Effector memory CD4-positive, alpha-beta T cell (primary cell): ENCODE measurements at regions not wholly inside any gene's neighbourhood (a gene's known extent, or its start where the extent isn't known, plus 50 kb on each side); places are given as distances from the start of the nearest gene placed in this dataset.

Experiments used
- DNase-seq, 3 donors: peaks; one replicate each; pipeline ENCODE4 v3.0.0-alpha.2; 2020
- H3K27ac ChIP-seq: 2 replicates; pipeline ENCODE4 v1.7.0; 2013; ENCODE audit warnings: mild to moderate bottlenecking, low read length, moderate library complexity; ENCODE audit not compliant: insufficient read depth, poor library complexity, severe bottlenecking
- H3K27me3 ChIP-seq: replicated peaks from 2 replicates; pipeline ENCODE4 v1.7.0; 2013; ENCODE audit warnings: mild to moderate bottlenecking, low read length; ENCODE audit not compliant: insufficient read depth, control insufficient read depth, poor library complexity, severe bottlenecking
- H3K36me3 ChIP-seq: 2 replicates; pipeline ENCODE4 v1.7.0; 2013; ENCODE audit warnings: mild to moderate bottlenecking, low read length, moderate library complexity; ENCODE audit not compliant: control insufficient read depth, insufficient read depth
- H3K4me1 ChIP-seq: 2 replicates; pipeline ENCODE4 v1.7.0; 2013; ENCODE audit warnings: low read length, mild to moderate bottlenecking; ENCODE audit not compliant: control insufficient read depth, insufficient read depth, poor library complexity, severe bottlenecking
- H3K4me3 ChIP-seq: 2 replicates; pipeline ENCODE4 v1.7.0; 2013; ENCODE audit warnings: low read length, low read depth, mild to moderate bottlenecking; ENCODE audit not compliant: insufficient read depth, poor library complexity, severe bottlenecking
- H3K9me3 ChIP-seq: 2 replicates; pipeline ENCODE4 v1.7.0; 2013; ENCODE audit warnings: mild to moderate bottlenecking, low read length, moderate library complexity; ENCODE audit not compliant: control insufficient read depth

DNA sequence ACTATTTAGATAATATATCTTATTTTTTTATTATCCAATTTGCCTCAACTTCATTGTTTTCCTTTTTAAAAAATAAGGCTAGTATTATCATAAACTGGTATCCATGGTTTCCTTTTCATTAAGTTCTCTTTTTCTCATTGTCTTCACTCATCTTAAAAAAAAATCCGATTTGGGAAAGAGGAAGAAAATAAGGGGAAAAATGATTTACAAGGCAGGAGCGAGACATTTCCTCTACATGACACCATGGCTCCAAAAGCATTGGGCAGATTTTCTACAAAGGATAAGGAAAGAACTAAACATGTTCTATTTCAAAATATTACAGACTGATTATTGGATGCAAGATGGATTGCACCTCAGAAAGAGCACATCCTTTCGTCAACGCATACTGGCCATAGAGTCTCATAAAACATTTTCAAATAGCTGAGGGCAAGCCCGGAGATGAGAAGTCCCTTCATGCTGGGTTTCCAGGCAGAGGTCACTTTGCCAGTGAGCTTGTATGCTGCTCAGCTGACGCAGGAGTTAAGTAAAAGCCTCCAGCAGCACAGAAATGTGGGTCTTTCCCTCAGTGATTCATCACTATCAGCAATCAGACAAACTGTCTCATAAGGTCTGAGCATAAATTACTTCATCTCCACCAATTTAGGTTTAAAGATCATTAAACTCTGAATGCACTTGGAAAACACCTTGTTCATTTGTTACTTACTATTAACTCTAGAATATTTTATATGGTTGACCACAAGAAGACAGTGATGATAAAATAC is 129.0 kb upstream of the TNFAIP3 start:
- no peaks in the 10 kb centered on the region for H3K27me3 ChIP-seq
- peaks cover 11% of the 10 kb centered on the region for H3K4me1 ChIP-seq
- H3K4me3 ChIP-seq, result no peak overlapping the region
- no peaks in the 10 kb centered on the region for H3K36me3 ChIP-seq
- H3K9me3 ChIP-seq, result no peaks in the 10 kb centered on the region
- no peak overlapping the region for H3K27ac ChIP-seq
- DNase-seq, result no peak

DNA sequence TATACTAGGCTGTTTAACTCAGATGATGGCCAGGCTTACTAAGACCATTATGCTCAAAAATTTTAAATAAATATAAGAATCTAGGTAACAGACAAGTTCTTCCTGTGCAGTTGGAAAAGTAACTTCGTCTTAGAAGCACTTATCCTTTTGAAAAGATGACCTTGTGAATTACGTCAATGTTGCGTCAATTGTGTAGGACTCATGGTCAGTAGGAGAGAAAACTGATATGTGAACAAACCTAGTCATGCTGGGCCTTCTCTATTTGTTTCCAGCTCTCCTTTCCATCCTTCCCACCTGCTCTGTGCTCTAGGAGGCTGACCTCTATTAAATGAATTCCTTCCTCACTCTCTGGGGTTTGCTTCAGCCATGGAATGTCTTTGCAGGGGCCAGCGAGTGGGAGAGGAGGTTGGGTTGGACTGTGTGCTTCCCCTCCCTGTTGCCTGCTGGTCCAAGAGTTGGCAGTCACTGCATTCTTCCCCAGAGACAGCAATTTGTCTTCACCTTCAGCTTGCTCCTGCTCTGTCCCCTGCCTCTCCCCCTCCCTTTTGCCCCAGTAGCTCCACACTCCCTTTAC is 128.0 kb upstream of the TNFAIP3 start:
- H3K9me3 ChIP-seq, result no peaks in the 10 kb centered on the region
- H3K27me3 ChIP-seq, result no peaks in the 10 kb centered on the region
- no peak overlapping the region for H3K27ac ChIP-seq
- no peaks in the 10 kb centered on the region for H3K36me3 ChIP-seq
- DNase-seq, result no peak
- H3K4me3 ChIP-seq, result no peak overlapping the region
- peaks cover 11% of the 10 kb centered on the region for H3K4me1 ChIP-seq

DNA sequence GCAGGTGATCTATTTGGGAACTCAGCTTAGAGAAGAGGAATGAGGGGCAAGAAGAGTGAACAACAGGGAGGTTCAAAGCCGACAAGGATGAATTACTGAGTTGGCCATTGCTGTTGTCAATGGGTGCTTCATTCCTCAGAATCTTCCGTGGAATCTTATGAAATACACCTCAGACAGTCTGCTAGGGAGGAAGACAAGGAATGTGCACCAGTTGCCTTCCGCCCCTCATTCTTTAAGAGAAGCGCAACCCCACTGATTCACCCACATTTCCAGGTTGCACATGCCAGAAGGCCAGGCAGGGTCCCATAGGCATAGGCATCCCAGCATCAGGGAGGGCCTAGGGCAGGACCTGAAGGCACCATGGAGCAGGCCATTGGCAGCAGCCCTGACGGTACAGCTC is 127.5 kb upstream of the TNFAIP3 start:
- no peaks in the 10 kb centered on the region for H3K27me3 ChIP-seq
- peaks cover 11% of the 10 kb centered on the region for H3K4me1 ChIP-seq
- H3K9me3 ChIP-seq, result no peaks in the 10 kb centered on the region
- no peaks in the 10 kb centered on the region for H3K36me3 ChIP-seq
- DNase-seq, result no peak
- H3K27ac ChIP-seq, result no peak overlapping the region
- H3K4me3 ChIP-seq, result no peak overlapping the region

- no peaks in the 10 kb centered on the region for H3K9me3 ChIP-seq
- no peak overlapping the region for H3K4me3 ChIP-seq
- no peak overlapping the region for H3K27ac ChIP-seq
- H3K4me1 ChIP-seq, result peaks cover 11% of the 10 kb centered on the region
- no peaks in the 10 kb centered on the region for H3K36me3 ChIP-seq
- no peak for DNase-seq
- H3K27me3 ChIP-seq, result no peaks in the 10 kb centered on the region
Measured at GRCh38 chr6:137740091-137740755, 126.8 kb upstream of the TNFAIP3 start.

- Histone ChIP-seq H3K27me3 (no peaks in the 10 kb centered on the region), H3K36me3 (no peaks in the 10 kb centered on the region), H3K4me3 (no peak overlapping the region), H3K4me1 (peaks cover 6% of the 10 kb centered on the region), H3K9me3 (no peaks in the 10 kb centered on the region), H3K27ac (no peak overlapping the region)
- DNase-seq, result no peak
Measured at GRCh38 chr6:137740967-137741761, 125.9 kb upstream of the TNFAIP3 start.

DNA sequence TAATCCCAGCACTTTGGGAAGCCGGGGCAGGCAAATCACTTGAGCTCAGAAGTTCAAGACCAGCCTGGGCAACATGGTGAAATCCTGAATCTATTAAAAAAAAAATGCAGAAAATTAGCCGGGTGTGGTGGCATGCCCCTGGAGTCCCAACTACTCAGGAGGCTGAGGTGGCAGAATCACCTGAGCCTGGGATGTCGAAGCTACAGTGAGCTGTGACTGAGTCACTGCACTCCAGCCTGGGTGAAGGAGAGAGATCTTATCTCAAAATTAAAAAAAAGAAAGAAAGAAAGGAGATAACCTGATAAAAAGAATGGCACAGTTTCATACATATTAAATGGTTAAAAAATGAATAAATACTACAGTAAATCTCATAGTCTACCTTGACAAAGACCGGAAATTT is 123.6 kb upstream of the TNFAIP3 start:
- H3K4me1 ChIP-seq, result no peaks in the 10 kb centered on the region
- no peaks in the 10 kb centered on the region for H3K36me3 ChIP-seq
- H3K9me3 ChIP-seq, result no peaks in the 10 kb centered on the region
- H3K27me3 ChIP-seq, result no peaks in the 10 kb centered on the region
- DNase-seq, result no peak
- H3K27ac ChIP-seq, result no peak overlapping the region
- H3K4me3 ChIP-seq, result no peak overlapping the region

DNA sequence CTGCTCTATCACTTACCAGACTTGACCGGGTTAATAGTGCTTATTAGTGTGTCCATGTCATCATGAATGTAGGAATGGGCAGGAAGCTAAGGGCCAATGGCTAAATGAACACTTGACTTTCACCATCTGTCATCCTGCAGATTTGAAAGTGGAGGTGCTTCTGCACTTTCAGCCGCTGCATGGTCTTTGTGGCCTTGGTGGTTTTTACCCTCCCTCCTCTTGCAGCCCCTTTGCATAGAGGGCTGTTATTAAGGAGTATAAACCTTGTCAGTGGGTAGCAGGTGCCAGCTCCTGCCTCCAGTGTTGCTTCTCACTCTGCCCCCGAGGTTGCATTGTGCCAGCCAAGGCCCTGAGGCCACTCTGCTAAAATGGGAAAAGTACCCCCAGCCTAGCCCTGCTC is 122.2 kb upstream of the TNFAIP3 start:
- H3K27me3 ChIP-seq, result no peaks in the 10 kb centered on the region
- H3K4me1 ChIP-seq, result no peaks in the 10 kb centered on the region
- H3K9me3 ChIP-seq, result no peaks in the 10 kb centered on the region
- no peak for DNase-seq
- H3K27ac ChIP-seq, result no peak overlapping the region
- no peaks in the 10 kb centered on the region for H3K36me3 ChIP-seq
- H3K4me3 ChIP-seq, result no peak overlapping the region

DNA sequence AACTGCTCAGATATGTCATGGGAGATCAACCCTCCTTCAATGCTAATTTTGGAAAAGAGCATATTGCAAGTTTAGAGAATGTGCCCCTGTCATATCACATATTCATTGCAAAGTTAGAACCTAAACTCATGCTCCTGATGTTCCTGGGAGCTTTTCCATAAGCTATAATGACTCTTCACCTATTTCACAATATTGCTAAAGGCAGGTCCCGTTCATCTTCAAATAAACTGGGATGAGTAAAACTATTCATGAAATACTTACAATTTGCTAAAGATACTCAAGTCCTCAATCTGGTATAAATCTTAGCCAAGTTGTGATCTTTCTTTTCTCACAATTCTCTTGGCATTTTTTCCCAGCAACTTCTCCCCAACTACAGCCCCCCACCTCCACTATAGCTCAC is 121.7 kb upstream of the TNFAIP3 start:
- Histone ChIP-seq H3K4me3 (no peak overlapping the region), H3K36me3 (no peaks in the 10 kb centered on the region), H3K9me3 (no peaks in the 10 kb centered on the region), H3K27ac (no peak overlapping the region), H3K4me1 (no peaks in the 10 kb centered on the region), H3K27me3 (no peaks in the 10 kb centered on the region)
- no peak for DNase-seq

- H3K4me3 ChIP-seq, result no peak overlapping the region
- H3K27me3 ChIP-seq, result no peaks in the 10 kb centered on the region
- H3K4me1 ChIP-seq, result no peaks in the 10 kb centered on the region
- DNase-seq, result no peak
- H3K36me3 ChIP-seq, result no peaks in the 10 kb centered on the region
- H3K9me3 ChIP-seq, result no peaks in the 10 kb centered on the region
- H3K27ac ChIP-seq, result no peak overlapping the region
Measured at GRCh38 chr6:137746264-137746663, 120.8 kb upstream of the TNFAIP3 start.
